HFFc6 (cell line): ENCODE measurements at regions not wholly inside any gene's neighbourhood (a gene's known extent, or its start where the extent isn't known, plus 50 kb on each side); places are given as distances from the start of the nearest gene placed in this dataset.

Source experiments
- DNase-seq: peaks from one replicate; pipeline ENCODE4 v3.0.0-alpha.2; 2018
- H3K27ac Mint-ChIP-seq: 2 replicates; pipeline ENCODE4 v1.8.0; 2020; ENCODE audit warnings: mild to moderate bottlenecking, mixed read lengths
- H3K27me3 Mint-ChIP-seq: 2 replicates; pipeline ENCODE4 v1.8.0; 2021; ENCODE audit warnings: mild to moderate bottlenecking, moderate library complexity, mixed read lengths; ENCODE audit not compliant: insufficient read depth
- H3K36me3 Mint-ChIP-seq: 2 replicates; pipeline ENCODE4 v1.8.0; 2021; ENCODE audit warnings: low read depth, mixed read lengths
- H3K4me1 Mint-ChIP-seq: 2 replicates; pipeline ENCODE4 v1.8.0; 2020; ENCODE audit warnings: low read depth, mixed read lengths
- H3K4me3 Mint-ChIP-seq: 2 replicates; pipeline ENCODE4 v1.8.0; 2020; ENCODE audit warnings: mild to moderate bottlenecking, moderate library complexity, mixed read lengths
- H3K9me3 Mint-ChIP-seq: 2 replicates; pipeline ENCODE4 v1.8.0; 2020; ENCODE audit warnings: mild to moderate bottlenecking, mixed read lengths
- TF ChIP-seq, protein P1 (sequence below): fragments of 200-600 bp; sonication (generic); IDR thresholded peaks from 2 replicates; pipeline ENCODE4 v1.5.0; 2021; ENCODE audit warnings: antibody characterized with exemption, mild to moderate bottlenecking

DNA sequence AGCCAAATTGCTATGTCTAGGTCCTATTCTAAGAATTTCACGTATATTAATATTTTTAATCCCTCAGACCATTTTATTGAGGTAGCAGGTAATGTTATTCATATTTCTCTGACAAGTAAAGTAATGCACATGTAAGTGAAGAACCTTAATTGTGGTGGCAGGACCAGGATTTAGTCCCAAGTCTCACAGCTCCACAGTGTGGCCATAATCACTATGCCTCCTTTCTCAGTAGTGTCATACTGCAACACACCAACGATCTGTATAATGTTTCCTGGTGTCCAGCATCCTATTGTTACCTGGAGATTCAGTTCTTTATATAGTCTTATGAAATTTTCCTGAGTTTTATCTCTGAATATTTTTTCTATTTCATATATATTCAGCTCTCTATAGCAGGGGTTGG, 340.3 kb downstream of the OLFM4 start:
- no peaks in the 10 kb centered on the region for H3K4me1 Mint-ChIP-seq
- no peaks in the 10 kb centered on the region for H3K27me3 Mint-ChIP-seq
- H3K27ac Mint-ChIP-seq: no peak overlapping the region
- no peak for DNase-seq
- TF ChIP-seq, protein P1, sequence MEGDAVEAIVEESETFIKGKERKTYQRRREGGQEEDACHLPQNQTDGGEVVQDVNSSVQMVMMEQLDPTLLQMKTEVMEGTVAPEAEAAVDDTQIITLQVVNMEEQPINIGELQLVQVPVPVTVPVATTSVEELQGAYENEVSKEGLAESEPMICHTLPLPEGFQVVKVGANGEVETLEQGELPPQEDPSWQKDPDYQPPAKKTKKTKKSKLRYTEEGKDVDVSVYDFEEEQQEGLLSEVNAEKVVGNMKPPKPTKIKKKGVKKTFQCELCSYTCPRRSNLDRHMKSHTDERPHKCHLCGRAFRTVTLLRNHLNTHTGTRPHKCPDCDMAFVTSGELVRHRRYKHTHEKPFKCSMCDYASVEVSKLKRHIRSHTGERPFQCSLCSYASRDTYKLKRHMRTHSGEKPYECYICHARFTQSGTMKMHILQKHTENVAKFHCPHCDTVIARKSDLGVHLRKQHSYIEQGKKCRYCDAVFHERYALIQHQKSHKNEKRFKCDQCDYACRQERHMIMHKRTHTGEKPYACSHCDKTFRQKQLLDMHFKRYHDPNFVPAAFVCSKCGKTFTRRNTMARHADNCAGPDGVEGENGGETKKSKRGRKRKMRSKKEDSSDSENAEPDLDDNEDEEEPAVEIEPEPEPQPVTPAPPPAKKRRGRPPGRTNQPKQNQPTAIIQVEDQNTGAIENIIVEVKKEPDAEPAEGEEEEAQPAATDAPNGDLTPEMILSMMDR: no peak
- no peaks in the 10 kb centered on the region for H3K36me3 Mint-ChIP-seq
- no peak overlapping the region for H3K4me3 Mint-ChIP-seq
- H3K9me3 Mint-ChIP-seq: peaks cover 42% of the 10 kb centered on the region

DNA sequence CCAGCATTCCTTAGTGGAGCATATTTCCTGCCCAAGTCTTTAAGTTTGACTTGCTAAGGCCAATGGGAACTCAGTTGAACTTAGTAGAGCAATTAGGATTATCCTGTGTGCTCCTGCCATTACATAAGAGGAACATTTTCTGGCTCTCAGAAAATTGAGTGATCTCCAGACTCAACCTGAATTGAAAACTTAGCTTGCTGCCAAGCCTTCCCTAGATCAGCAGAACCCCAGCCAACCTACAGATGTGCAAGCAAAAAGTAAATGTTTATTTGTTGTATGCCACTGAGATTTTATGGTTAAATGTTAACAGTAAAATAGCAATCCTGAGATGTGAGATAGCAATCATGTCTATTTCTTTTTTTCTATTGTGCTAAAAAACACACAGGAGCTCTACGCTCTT, 350.9 kb downstream of the OLFM4 start:
- Mint-ChIP-seq H3K36me3 (no peaks in the 10 kb centered on the region), H3K27me3 (no peaks in the 10 kb centered on the region), H3K4me1 (no peaks in the 10 kb centered on the region), H3K9me3 (peaks cover 32% of the 10 kb centered on the region), H3K4me3 (no peak overlapping the region), H3K27ac (no peak overlapping the region)
- TF ChIP-seq, protein P1: no peak
- no peak for DNase-seq

DNA sequence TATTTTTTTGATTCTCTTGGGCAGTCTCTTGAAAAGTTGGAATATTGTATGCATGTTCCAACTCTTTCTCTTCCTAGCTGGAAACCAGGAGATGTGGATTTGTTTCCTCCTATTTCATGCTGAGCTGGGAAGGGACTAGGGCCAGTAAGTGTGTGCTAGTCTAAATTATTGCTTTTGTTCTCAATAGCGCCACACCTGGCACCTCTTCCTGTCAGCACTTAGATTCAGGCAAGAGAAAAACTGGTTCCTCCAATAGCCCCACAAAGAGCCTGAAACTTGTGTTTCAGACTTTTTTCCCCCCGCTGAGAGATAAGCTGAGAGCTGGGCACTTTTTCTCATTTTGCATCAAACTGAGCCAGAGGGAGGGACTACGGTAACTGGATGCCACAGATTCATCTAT, 353.4 kb downstream of the OLFM4 start:
- TF ChIP-seq, protein P1: no peak
- no peak overlapping the region for H3K27ac Mint-ChIP-seq
- no peaks in the 10 kb centered on the region for H3K4me1 Mint-ChIP-seq
- H3K4me3 Mint-ChIP-seq: no peak overlapping the region
- H3K27me3 Mint-ChIP-seq: no peaks in the 10 kb centered on the region; the same call in 1 of the 2 replicates
- no peaks in the 10 kb centered on the region for H3K36me3 Mint-ChIP-seq
- peaks cover 41% of the 10 kb centered on the region for H3K9me3 Mint-ChIP-seq
- DNase-seq: no peak

DNA sequence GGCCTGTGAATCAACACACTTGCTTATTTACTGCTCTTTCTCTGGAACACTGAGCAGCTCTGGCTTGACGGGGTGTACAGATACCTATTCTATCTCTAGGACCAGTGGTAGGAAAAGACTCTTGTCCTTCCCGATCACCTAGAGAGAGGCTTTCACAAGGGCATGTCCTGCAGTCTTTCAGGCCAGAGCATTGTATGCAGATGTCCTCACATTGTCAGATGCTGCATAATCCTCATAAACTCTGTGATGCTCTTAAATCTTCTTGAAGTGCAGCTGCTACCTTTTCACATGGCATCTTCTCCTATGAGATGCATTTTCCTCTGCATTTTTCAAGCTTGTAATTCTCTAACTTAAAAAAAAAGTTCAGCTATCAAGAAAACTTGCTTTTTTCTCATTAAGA, 369.4 kb downstream of the OLFM4 start:
- H3K4me1 Mint-ChIP-seq: no peaks in the 10 kb centered on the region
- no peak for DNase-seq
- peaks cover 5% of the 10 kb centered on the region; the same call in 1 of the 2 replicates for H3K36me3 Mint-ChIP-seq
- peaks cover 63% of the 10 kb centered on the region for H3K9me3 Mint-ChIP-seq
- no peaks in the 10 kb centered on the region for H3K27me3 Mint-ChIP-seq
- no peak overlapping the region for H3K27ac Mint-ChIP-seq
- TF ChIP-seq, protein P1: no peak
- no peak overlapping the region for H3K4me3 Mint-ChIP-seq

DNA sequence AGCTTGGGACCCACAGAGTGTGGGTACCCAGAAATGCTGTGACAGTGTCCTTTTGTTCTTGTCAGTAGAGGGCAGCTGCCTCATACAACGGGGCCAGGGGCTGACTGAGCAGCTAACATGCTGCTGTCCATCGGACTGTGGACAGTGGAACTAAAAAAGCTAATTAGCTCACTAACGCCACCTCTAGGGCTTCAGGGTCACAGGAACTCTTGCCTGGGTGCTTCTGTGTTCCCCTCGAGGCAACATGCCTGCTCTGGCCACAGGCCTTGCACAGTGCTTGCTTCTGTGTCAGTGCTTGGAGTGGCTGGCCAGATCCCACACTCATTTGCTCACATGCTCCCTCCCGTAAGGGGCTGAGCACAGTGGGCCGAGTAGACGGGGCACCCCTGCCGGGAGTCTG, 377.0 kb downstream of the OLFM4 start:
- Mint-ChIP-seq H3K27ac (no peak overlapping the region), H3K4me1 (no peaks in the 10 kb centered on the region), H3K9me3 (peaks cover 52% of the 10 kb centered on the region), H3K4me3 (no peak overlapping the region), H3K27me3 (no peaks in the 10 kb centered on the region), H3K36me3 (no peaks in the 10 kb centered on the region)
- DNase-seq: no peak
- TF ChIP-seq, protein P1: no peak

DNA sequence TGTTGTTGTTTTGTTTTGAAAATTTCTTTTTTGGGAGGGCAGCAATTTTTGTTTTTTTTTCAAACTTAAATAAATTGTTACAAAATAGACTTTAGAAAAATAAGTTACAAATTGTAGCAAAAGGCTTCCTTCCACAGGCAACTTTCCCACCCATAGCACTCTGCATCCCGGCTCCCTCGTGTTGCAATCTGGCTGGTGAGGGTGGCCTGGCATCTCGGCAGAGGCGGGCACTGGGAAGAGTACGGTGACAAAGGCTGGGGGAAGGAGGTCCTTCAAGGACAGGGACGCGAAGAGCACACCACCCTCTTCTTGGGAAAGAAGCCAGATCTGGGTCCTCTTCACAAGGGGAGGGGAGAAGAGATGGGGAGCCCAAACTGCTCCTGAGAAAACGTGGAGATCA, 379.7 kb downstream of the OLFM4 start:
- H3K4me1 Mint-ChIP-seq: no peaks in the 10 kb centered on the region
- DNase-seq: no peak
- no peak overlapping the region for H3K27ac Mint-ChIP-seq
- no peak overlapping the region for H3K4me3 Mint-ChIP-seq
- H3K9me3 Mint-ChIP-seq: peaks cover 50% of the 10 kb centered on the region
- TF ChIP-seq, protein P1: no peak
- 0 out of 2 replicates have a peak, but pooled peaks cover 4% of the 10 kb centered on the region for H3K36me3 Mint-ChIP-seq
- no peaks in the 10 kb centered on the region; the same call in 1 of the 2 replicates for H3K27me3 Mint-ChIP-seq
